Fibroblast of lung (primary cell): ENCODE measurements at regions not wholly inside any gene's neighbourhood (a gene's known extent, or its start where the extent isn't known, plus 50 kb on each side); places are given as distances from the start of the nearest gene placed in this dataset.
A peak's percentile ranks its signal among the peaks of the same experiment; 100 is the strongest.

ENCODE experiments used
- DNase-seq, 2 donors: peaks; one replicate each; pipeline versions ENCODE4 v3.0.0 to v3.0.0-alpha.2; 2010; ENCODE audit warnings: low read depth in 2 of 2
- H2AFZ ChIP-seq: 2 replicates; pipeline ENCODE4 v1.5.1; 2012; ENCODE audit warnings: low read length, control low read depth, inconsistent platforms
- H3K27ac ChIP-seq: 2 replicates; pipeline ENCODE4 v1.5.1; 2011; ENCODE audit warnings: low read length, control low read depth; ENCODE audit not compliant: insufficient read depth
- H3K27me3 ChIP-seq: 2 replicates; pipeline ENCODE4 v1.5.1; 2011; ENCODE audit warnings: mild to moderate bottlenecking, low read length; ENCODE audit not compliant: control insufficient read depth, insufficient read depth
- H3K36me3 ChIP-seq: 2 replicates; pipeline ENCODE4 v1.5.1; 2011; ENCODE audit warnings: low read length; ENCODE audit not compliant: control insufficient read depth, insufficient read depth
- H3K4me1 ChIP-seq: 2 replicates; pipeline ENCODE4 v1.5.1; 2011; ENCODE audit warnings: low read length; ENCODE audit not compliant: control insufficient read depth, insufficient read depth; ENCODE audit errors: extremely low read depth
- H3K4me2 ChIP-seq: 2 replicates; pipeline ENCODE4 v1.5.1; 2011; ENCODE audit warnings: low read length, control low read depth; ENCODE audit not compliant: insufficient read depth; ENCODE audit errors: extremely low read depth
- H3K4me3 ChIP-seq, 4 experiments: fragments of 200-600 bp in 1 of 4; sonication (generic) in 1 of 4; replicated peaks in 1 of 4; 2 replicates each; pipeline ENCODE4 v1.5.1; 2011 to 2016; ENCODE audit warnings: low read length in 4 of 4, low read depth in 3 of 4, mild to moderate bottlenecking in 3 of 4, control low read depth in 2 of 4, inconsistent platforms in 1 of 4, mixed read lengths in 1 of 4; ENCODE audit not compliant: insufficient read depth in 1 of 4; ENCODE audit errors: control extremely low read depth in 1 of 4
- H3K79me2 ChIP-seq: 2 replicates; pipeline ENCODE4 v1.5.1; 2012; ENCODE audit warnings: mild to moderate bottlenecking, low read length, inconsistent platforms; ENCODE audit not compliant: control insufficient read depth, insufficient read depth
- H3K9ac ChIP-seq: 2 replicates; pipeline ENCODE4 v1.5.1; 2011; ENCODE audit warnings: mild to moderate bottlenecking, low read length, control low read depth; ENCODE audit not compliant: insufficient read depth
- H3K9me3 ChIP-seq: 2 replicates; pipeline ENCODE4 v1.5.1; 2012; ENCODE audit warnings: low read depth, low read length; ENCODE audit not compliant: control insufficient read depth, insufficient read depth
- H4K20me1 ChIP-seq: 2 replicates; pipeline ENCODE4 v1.5.1; 2011; ENCODE audit warnings: low read length; ENCODE audit not compliant: control insufficient read depth, insufficient read depth; ENCODE audit errors: extremely low read depth
- EZH2 ChIP-seq: IDR thresholded peaks from 2 replicates; pipeline ENCODE4 v1.5.1; 2012; ENCODE audit warnings: low read length, control low read depth, mild to moderate bottlenecking; ENCODE audit errors: missing control alignments
- TF ChIP-seq, protein P1 (sequence below), 2 donors: IDR thresholded peaks in 1 of 2; conservative IDR thresholded peaks in 1 of 2; 1 replicate in 1 of 2; 2 replicates in 1 of 2; pipeline ENCODE4 v1.5.1; 2011 to 2012; ENCODE audit warnings: low read length in 2 of 2, control low read depth in 1 of 2, inconsistent platforms in 1 of 2, low read depth in 1 of 2, mild to moderate bottlenecking in 1 of 2

DNA sequence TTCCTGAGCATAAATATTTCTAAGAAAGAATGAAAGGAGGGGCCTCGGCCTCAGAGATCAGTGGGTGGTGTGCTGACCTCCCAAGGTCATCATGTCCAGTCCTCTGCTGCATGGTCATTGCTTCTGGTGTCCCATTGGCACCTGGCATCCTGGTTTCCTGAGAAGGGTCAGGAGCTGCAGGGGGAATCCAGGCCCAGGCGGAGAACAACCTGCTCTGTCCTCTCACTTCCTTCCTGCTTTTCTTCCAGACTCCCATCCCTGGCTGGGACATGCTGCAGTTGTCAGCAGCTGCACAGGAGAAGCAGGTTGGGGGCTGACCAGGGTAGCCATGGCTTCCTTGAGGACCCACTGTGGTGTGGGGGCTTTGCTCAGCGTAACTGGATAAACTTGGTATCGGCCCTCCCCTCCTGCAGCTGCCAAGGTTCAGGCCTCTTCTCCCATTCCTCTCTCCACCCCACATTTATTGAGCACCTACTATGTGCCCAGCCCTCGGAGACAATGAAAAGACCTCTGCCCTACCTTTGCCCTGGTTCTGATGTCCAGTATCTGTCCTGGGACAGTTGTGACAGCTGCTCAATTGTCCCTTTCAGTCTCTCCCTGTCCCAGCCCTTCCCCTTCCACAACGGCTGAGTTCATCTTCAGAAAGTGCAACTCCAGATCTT lies 155.2 kb downstream of the CEBPB start:
- no peaks in the 10 kb centered on the region for H3K9me3 ChIP-seq
- TF ChIP-seq, protein P1, sequence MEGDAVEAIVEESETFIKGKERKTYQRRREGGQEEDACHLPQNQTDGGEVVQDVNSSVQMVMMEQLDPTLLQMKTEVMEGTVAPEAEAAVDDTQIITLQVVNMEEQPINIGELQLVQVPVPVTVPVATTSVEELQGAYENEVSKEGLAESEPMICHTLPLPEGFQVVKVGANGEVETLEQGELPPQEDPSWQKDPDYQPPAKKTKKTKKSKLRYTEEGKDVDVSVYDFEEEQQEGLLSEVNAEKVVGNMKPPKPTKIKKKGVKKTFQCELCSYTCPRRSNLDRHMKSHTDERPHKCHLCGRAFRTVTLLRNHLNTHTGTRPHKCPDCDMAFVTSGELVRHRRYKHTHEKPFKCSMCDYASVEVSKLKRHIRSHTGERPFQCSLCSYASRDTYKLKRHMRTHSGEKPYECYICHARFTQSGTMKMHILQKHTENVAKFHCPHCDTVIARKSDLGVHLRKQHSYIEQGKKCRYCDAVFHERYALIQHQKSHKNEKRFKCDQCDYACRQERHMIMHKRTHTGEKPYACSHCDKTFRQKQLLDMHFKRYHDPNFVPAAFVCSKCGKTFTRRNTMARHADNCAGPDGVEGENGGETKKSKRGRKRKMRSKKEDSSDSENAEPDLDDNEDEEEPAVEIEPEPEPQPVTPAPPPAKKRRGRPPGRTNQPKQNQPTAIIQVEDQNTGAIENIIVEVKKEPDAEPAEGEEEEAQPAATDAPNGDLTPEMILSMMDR (conservative IDR thresholded peaks at IDR 0.05 in 1 of 2, IDR thresholded peaks at IDR 0.05 in 1 of 2; ENCODE audit: low read depth in 1 of 2, low read length in 2 of 2): no peak
- no peak for TF ChIP-seq EZH2
- no peak overlapping the region for H3K9ac ChIP-seq
- H3K4me2 ChIP-seq: no peak overlapping the region
- H2AFZ ChIP-seq: no peak overlapping the region
- DNase-seq: no peak
- H3K79me2 ChIP-seq: no peaks in the 10 kb centered on the region
- H4K20me1 ChIP-seq: no peaks in the 10 kb centered on the region
- no peak overlapping the region for H3K27ac ChIP-seq
- H3K4me3 ChIP-seq: no peak overlapping the region
- H3K27me3 ChIP-seq: no peaks in the 10 kb centered on the region
- peaks cover 14% of the 10 kb centered on the region for H3K4me1 ChIP-seq
- H3K36me3 ChIP-seq: no peaks in the 10 kb centered on the region

DNA sequence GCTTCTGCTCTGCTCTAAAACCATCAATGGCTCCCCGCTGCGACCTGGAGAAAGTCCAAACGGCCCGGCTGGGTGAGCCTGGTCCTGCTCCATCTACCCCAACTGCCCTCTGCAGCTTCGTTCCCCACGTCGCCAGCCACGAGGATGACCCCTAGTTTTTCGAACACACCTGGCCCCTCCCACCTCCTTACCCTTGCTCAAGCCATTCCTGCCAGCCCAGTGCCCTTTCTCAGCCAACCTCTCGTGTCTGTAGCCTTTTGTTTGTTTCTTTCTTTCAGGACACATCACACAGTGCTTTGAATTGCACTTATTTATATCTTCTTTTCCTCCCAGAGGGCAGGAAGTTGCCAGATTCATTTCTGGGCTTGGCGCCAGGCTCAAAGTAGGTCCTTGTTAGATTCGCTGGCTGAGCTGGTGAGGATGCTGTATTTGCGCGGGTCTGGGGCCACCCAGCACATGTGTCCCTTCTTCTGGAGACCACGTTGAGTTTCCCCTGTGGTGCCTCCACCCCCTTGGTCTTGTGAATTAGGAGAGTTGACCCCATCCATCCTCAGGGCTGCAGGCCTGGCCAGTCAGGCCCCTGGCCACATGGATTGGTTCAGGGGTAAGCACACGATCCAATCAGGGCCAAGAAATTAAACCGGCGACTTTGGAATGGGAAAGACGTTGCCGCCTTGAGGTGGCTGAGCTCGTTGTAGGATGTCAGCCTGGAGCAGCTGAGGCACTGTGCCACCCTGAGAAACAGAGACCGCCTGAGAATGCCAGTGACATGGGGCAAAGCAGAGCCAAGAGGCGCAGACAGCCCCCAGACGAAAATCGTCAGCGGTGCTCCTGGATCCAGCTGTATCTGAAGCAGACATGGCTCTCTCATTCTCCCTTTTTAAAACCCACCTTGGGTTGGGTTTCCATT lies 156.0 kb downstream of the CEBPB start:
- H3K4me3 ChIP-seq: no peak overlapping the region
- no peaks in the 10 kb centered on the region for H3K27me3 ChIP-seq
- no peaks in the 10 kb centered on the region for H3K79me2 ChIP-seq
- TF ChIP-seq, protein P1 (conservative IDR thresholded peaks at IDR 0.05 in 1 of 2, IDR thresholded peaks at IDR 0.05 in 1 of 2; ENCODE audit: low read depth in 1 of 2, low read length in 2 of 2): no peak
- no peak for TF ChIP-seq EZH2
- H3K27ac ChIP-seq: peak overlapping the region; percentile 17
- H3K9me3 ChIP-seq: no peaks in the 10 kb centered on the region
- peaks cover 14% of the 10 kb centered on the region for H3K4me1 ChIP-seq
- no peak overlapping the region for H3K4me2 ChIP-seq
- no peaks in the 10 kb centered on the region for H3K36me3 ChIP-seq
- DNase-seq: peak; percentile 82 to 94
- no peak overlapping the region for H3K9ac ChIP-seq
- H2AFZ ChIP-seq: peak overlapping the region; percentile 45
- H4K20me1 ChIP-seq: no peaks in the 10 kb centered on the region

DNA sequence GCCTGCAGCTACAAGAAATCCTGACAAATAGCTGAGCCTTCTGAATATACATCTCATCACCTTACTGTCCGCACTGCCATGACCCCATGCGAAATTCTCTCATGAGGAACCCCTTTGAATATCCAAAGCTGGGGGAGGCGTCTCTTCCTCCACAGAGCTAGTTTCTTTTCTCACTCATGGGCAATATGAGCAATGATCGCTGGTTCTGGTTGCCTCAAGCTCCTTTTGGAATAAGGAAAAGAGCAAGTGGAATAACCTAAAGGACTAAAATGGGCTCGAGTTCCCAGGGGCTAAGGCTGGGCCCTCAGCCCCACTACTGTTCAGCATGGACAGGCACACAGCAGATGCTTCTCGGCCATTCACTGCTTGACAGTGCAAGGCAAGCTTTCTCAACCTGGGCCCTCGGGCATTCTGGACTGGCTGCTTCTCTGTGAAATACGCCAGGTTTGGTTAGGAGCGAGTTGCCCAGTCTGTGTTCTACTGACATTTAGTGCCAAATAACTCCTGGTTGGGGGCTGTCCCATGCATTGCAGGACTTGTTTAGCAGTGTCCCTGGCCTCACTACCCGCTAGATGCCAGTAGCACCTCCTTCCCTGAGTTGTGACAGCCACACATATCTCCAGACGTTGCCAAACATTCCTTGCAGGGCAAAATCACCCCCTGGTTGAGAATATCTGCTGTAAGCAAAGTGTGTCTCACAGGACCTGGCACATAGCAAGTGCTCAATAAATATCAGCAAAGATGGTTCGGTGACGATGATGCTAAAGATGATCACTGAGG lies 156.8 kb downstream of the CEBPB start:
- no peak overlapping the region for H3K4me2 ChIP-seq
- TF ChIP-seq, protein P1 (conservative IDR thresholded peaks at IDR 0.05 in 1 of 2, IDR thresholded peaks at IDR 0.05 in 1 of 2; ENCODE audit: low read depth in 1 of 2, low read length in 2 of 2): no peak
- no peak for TF ChIP-seq EZH2
- H3K36me3 ChIP-seq: no peaks in the 10 kb centered on the region
- no peak overlapping the region for H3K9ac ChIP-seq
- no peaks in the 10 kb centered on the region for H3K9me3 ChIP-seq
- no peak for DNase-seq
- H3K27ac ChIP-seq: no peak overlapping the region
- no peaks in the 10 kb centered on the region for H3K79me2 ChIP-seq
- H3K4me3 ChIP-seq: no peak overlapping the region
- no peaks in the 10 kb centered on the region for H3K27me3 ChIP-seq
- H4K20me1 ChIP-seq: no peaks in the 10 kb centered on the region
- no peak overlapping the region for H2AFZ ChIP-seq
- H3K4me1 ChIP-seq: peaks cover 14% of the 10 kb centered on the region
